Ascending aorta (tissue), 2 donors: ENCODE measurements at regions not wholly inside any gene's neighbourhood (a gene's known extent, or its start where the extent isn't known, plus 50 kb on each side); places are given as distances from the start of the nearest gene placed in this dataset.

Experiments
- DNase-seq, 2 donors: peaks; one replicate each; pipeline ENCODE4 v3.0.0-alpha.2; 2019; ENCODE audit warnings: low spot score in 2 of 2
- H3K27ac ChIP-seq, 2 donors: fragments of 200-600 bp; sonication (generic); one replicate each; pipeline ENCODE4 v1.5.1; 2016 to 2017; ENCODE audit warnings: mild to moderate bottlenecking in 1 of 2
- H3K27me3 ChIP-seq: fragments of 200-600 bp; sonication (generic); one replicate; pipeline ENCODE4 v1.5.1; 2017
- H3K36me3 ChIP-seq, 2 donors: fragments of 200-600 bp; sonication (generic); one replicate each; pipeline ENCODE4 v1.5.1; 2016
- H3K4me1 ChIP-seq, 2 donors: fragments of 200-600 bp; sonication (generic); one replicate each; pipeline ENCODE4 v1.5.1; 2016 to 2017; ENCODE audit warnings: mild to moderate bottlenecking in 1 of 2
- H3K4me3 ChIP-seq, 2 donors: fragments of 200-600 bp; sonication (generic); one replicate each; pipeline ENCODE4 v1.5.1; 2016 to 2017; ENCODE audit warnings: mild to moderate bottlenecking in 1 of 2
- H3K9me3 ChIP-seq, 2 donors: fragments of 200-600 bp; sonication (generic); one replicate each; pipeline ENCODE4 v1.5.1; 2016
- intact Hi-C: fragments of 100-400 bp; cut with DNase I; formaldehyde crosslinking; loops from one replicate; pipeline ENCODE4 v1.15.1; 2023
- TF ChIP-seq, protein P1 (sequence below), 3 experiments: fragments of 200-600 bp in 2 of 3; fragments of 450-650 bp in 1 of 3; sonication (generic) in 2 of 3; IDR thresholded peaks; one replicate each; pipeline ENCODE4 v1.5.1; 2016 to 2019; ENCODE audit warnings: antibody characterized with exemption in 3 of 3, mild to moderate bottlenecking in 1 of 3, moderate library complexity in 1 of 3

- no peaks in the 10 kb centered on the region for H3K27me3 ChIP-seq
- no peaks in the 10 kb centered on the region for H3K9me3 ChIP-seq
- peaks cover 3 to 27% of the 10 kb centered on the region in 2 donors for H3K36me3 ChIP-seq
- no peak for DNase-seq
- H3K4me3 ChIP-seq = no peak overlapping the region
- intact Hi-C loops = no loop called here
- TF ChIP-seq, protein P1, sequence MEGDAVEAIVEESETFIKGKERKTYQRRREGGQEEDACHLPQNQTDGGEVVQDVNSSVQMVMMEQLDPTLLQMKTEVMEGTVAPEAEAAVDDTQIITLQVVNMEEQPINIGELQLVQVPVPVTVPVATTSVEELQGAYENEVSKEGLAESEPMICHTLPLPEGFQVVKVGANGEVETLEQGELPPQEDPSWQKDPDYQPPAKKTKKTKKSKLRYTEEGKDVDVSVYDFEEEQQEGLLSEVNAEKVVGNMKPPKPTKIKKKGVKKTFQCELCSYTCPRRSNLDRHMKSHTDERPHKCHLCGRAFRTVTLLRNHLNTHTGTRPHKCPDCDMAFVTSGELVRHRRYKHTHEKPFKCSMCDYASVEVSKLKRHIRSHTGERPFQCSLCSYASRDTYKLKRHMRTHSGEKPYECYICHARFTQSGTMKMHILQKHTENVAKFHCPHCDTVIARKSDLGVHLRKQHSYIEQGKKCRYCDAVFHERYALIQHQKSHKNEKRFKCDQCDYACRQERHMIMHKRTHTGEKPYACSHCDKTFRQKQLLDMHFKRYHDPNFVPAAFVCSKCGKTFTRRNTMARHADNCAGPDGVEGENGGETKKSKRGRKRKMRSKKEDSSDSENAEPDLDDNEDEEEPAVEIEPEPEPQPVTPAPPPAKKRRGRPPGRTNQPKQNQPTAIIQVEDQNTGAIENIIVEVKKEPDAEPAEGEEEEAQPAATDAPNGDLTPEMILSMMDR (IDR thresholded peaks at IDR 0.05) = no peak
- H3K4me1 ChIP-seq = no peaks in the 10 kb centered on the region
- H3K27ac ChIP-seq = no peak overlapping the region
Measured at GRCh38 chr14:71703477-71703876, 228.8 kb upstream of the RGS6 start.

DNA sequence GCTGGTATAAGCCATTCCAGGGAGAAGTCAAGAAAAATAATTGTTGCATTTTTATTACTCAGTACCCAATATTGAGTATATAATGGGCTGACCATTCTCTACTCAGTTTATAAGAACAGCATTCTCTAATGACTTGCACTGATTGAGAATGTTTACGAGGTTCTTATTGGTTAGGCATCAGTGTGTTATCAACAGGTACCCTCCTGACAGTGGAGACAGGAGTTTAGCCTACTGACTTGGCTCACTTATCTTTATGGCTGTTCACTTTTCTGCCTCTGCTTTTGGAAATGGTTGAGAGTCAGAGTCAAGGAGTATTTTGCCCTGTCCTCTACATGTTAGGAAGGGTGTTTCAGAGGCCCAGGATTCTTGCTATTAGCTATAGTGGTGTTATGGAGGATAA, 228.0 kb upstream of the RGS6 start:
- Histone ChIP-seq H3K9me3 (no peaks in the 10 kb centered on the region), H3K4me3 (no peak overlapping the region), H3K27me3 (no peaks in the 10 kb centered on the region), H3K36me3 (peaks cover 3 to 26% of the 10 kb centered on the region in 2 donors), H3K4me1 (no peaks in the 10 kb centered on the region), H3K27ac (no peak overlapping the region)
- TF ChIP-seq, protein P1 (IDR thresholded peaks at IDR 0.05) = no peak
- intact Hi-C loops = no loop called here
- DNase-seq = no peak

DNA sequence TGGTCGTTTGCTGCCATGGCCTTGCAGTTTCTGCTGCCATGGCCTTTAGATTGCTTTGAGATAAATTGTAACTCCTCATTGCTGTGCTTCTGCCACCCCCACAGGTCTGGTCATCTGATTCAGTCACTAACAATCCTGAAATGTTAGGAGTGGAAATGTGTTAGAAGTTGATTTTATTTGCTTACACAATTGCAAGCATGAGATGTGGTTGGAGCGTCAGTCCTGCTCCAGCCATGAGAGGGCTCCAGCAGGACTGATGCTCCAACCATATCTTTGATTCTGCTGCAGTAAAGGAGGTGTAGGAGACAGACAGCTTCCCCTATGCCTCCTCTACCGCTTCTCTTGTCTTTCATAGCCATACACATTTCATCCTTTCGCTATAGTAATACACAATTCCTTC, 226.8 kb upstream of the RGS6 start:
- TF ChIP-seq, protein P1 (IDR thresholded peaks at IDR 0.05) = no peak
- DNase-seq = no peak
- Histone ChIP-seq H3K36me3 (peaks cover 0 to 32% of the 10 kb centered on the region in 2 donors), H3K27me3 (no peaks in the 10 kb centered on the region), H3K27ac (no peak overlapping the region), H3K4me1 (no peaks in the 10 kb centered on the region), H3K4me3 (no peak overlapping the region), H3K9me3 (no peaks in the 10 kb centered on the region)
- intact Hi-C loops = no loop called here

DNA sequence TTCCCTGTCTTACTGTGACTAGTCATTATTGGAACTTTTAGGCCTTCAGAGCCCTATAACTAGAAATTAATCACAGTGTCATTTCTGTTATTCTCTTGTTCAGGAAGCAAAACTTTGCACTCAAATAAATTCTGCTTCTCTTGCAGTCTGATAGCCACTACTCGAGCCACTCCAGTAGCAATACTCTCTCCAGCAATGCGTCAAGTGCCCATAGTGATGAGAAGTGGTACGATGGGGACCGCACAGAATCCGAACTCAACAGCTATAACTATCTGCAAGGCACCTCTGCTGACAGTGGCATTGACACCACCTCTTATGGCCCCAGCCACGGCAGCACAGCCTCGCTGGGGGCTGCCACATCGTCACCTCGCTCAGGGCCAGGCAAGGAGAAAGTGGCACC, 223.2 kb upstream of the RGS6 start:
- no peak overlapping the region for H3K27ac ChIP-seq
- no peaks in the 10 kb centered on the region for H3K27me3 ChIP-seq
- no peak overlapping the region for H3K4me3 ChIP-seq
- peaks cover 11 to 19% of the 10 kb centered on the region in 2 donors for H3K4me1 ChIP-seq
- TF ChIP-seq, protein P1 (IDR thresholded peaks at IDR 0.05) = no peak
- DNase-seq = no peak
- intact Hi-C loops = no loop called here
- H3K9me3 ChIP-seq = no peaks in the 10 kb centered on the region
- H3K36me3 ChIP-seq = peaks cover 0 to 28% of the 10 kb centered on the region in 2 donors

DNA sequence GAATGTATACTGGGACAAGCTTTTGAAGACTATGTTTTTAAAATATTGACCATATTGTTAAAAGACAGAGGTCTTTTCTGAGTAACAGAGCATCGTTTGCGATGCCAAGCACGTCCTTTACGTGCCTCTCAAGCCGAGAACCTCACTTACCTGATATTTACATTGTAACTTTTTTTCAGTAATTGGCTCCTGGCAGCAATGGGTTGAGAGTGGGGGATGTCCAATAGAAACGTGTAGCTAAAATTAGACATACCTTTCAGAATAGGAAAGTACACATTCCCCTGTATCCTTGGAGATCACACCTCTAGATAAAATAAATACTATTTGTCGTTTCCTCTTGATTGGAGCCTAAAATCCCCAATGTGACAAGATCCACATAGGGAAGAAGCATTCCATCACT, 222.2 kb upstream of the RGS6 start:
- intact Hi-C loops = no loop called here
- Histone ChIP-seq H3K9me3 (no peaks in the 10 kb centered on the region), H3K4me1 (peaks cover 11 to 21% of the 10 kb centered on the region in 2 donors), H3K36me3 (peaks cover 0 to 23% of the 10 kb centered on the region in 2 donors), H3K27me3 (no peaks in the 10 kb centered on the region), H3K27ac (peak overlapping the region in 1 of 2 donors; percentile 78), H3K4me3 (no peak overlapping the region)
- TF ChIP-seq, protein P1 (IDR thresholded peaks at IDR 0.05) = no peak
- DNase-seq = no peak

GRCh38 chr14:71711125-71711524, 221.1 kb upstream of the RGS6 start:
- Histone ChIP-seq H3K4me1 (peaks cover 11 to 21% of the 10 kb centered on the region in 2 donors), H3K9me3 (no peaks in the 10 kb centered on the region), H3K27me3 (no peaks in the 10 kb centered on the region), H3K36me3 (peaks cover 0 to 12% of the 10 kb centered on the region in 2 donors), H3K4me3 (no peak overlapping the region), H3K27ac (peak overlapping the region; percentile 63 to 78)
- no peak for DNase-seq
- intact Hi-C loops = loop anchor here (1.0 kb wide), 1 partner anchor 391 kb away; the partner anchor contains the start of gene SIPA1L1
- TF ChIP-seq, protein P1 (IDR thresholded peaks at IDR 0.05) = no peak
